B cell (primary cell): ENCODE measurements at regions not wholly inside any gene's neighbourhood (a gene's known extent, or its start where the extent isn't known, plus 50 kb on each side); places are given as distances from the start of the nearest gene placed in this dataset.

Experiments used
- ATAC-seq: fragments of 200-7000 bp; cut with Tn5 transposase; one replicate; pipeline ENCODE4 v1.10.0; 2021; ENCODE audit warnings: low read depth, mild to moderate bottlenecking, moderate number of reproducible peaks, moderate library complexity
- CTCF ChIA-PET: fragments of 350-600 bp; sonication (Branson Sonifier 250); formaldehyde crosslinking; loops from one replicate; lab custom pipeline; 2021; ENCODE audit warnings: antibody characterized with exemption, inconsistent platforms; lab: Charles Lee
- POLR2A ChIA-PET: fragments of 350-600 bp; sonication (Branson Sonifier 250); formaldehyde crosslinking; loops from one replicate; lab custom pipeline; 2021; ENCODE audit warnings: antibody characterized with exemption; lab: Charles Lee
- DNase-seq: peaks from one replicate; pipeline ENCODE4 v3.0.0; 2013
- H2AFZ ChIP-seq: 2 replicates; pipeline ENCODE4 v1.6.1; 2012; ENCODE audit warnings: mild to moderate bottlenecking, low read depth, low read length; ENCODE audit not compliant: insufficient read depth, poor library complexity, severe bottlenecking
- H3K27ac ChIP-seq, 2 donors: 1 replicate in 1 of 2; 2 replicates in 1 of 2; pipeline ENCODE4 v1.5.1; 2012 to 2013; ENCODE audit warnings: low read length in 2 of 2, mild to moderate bottlenecking in 2 of 2, moderate library complexity in 1 of 2
- H3K27me3 ChIP-seq, 4 experiments: fragments of 200-600 bp in 1 of 4; sonication (generic) in 1 of 4; replicated peaks in 1 of 4; 1 replicate in 2 of 4; 2 replicates in 2 of 4; pipeline versions ENCODE4 v1.6.1 to v1.7.0; 2013 to 2016; ENCODE audit warnings: low read length in 3 of 4, mild to moderate bottlenecking in 2 of 4, mixed read lengths in 1 of 4, moderate library complexity in 1 of 4; ENCODE audit not compliant: insufficient read depth in 4 of 4, control insufficient read depth in 3 of 4; ENCODE audit errors: control extremely low read depth in 1 of 4
- H3K36me3 ChIP-seq, 2 experiments: replicated peaks in 1 of 2; 1 replicate in 1 of 2; 2 replicates in 1 of 2; pipeline versions ENCODE4 v1.6.1 to v1.7.1; 2013; ENCODE audit warnings: low read length in 1 of 2; ENCODE audit not compliant: insufficient read depth in 2 of 2, control insufficient read depth in 1 of 2; ENCODE audit errors: control extremely low read depth in 1 of 2, extremely low read depth in 1 of 2
- H3K4me1 ChIP-seq, 2 donors: fragments of 200-600 bp in 1 of 2; sonication (generic) in 1 of 2; 1 replicate in 1 of 2; 2 replicates in 1 of 2; pipeline versions ENCODE4 v1.5.1 to v1.6.1; 2013 to 2017; ENCODE audit warnings: low read length in 2 of 2; ENCODE audit not compliant: control insufficient read depth in 2 of 2, insufficient read depth in 2 of 2
- H3K4me2 ChIP-seq: replicated peaks from 2 replicates; pipeline ENCODE3; 2012; ENCODE audit warnings: mild to moderate bottlenecking, low read depth, low read length; ENCODE audit not compliant: poor library complexity, severe bottlenecking
- H3K4me3 ChIP-seq, 5 experiments: fragments of 200-600 bp in 1 of 5; sonication (generic) in 1 of 5; 1 replicate in 3 of 5; 2 replicates in 2 of 5; pipeline versions ENCODE4 v1.5.1 to v1.7.0; 2011 to 2016; ENCODE audit warnings: low read length in 4 of 5, mild to moderate bottlenecking in 4 of 5, low read depth in 2 of 5, control low read depth in 1 of 5, moderate library complexity in 1 of 5; ENCODE audit not compliant: insufficient read depth in 1 of 5; ENCODE audit errors: control extremely low read depth in 1 of 5, extremely low read depth in 1 of 5
- H3K79me2 ChIP-seq: fragments of 200-600 bp; sonication (generic); one replicate; pipeline ENCODE4 v1.6.0; 2016; ENCODE audit warnings: low read length; ENCODE audit not compliant: control insufficient read depth, insufficient read depth
- H3K9ac ChIP-seq: fragments of 200-600 bp; sonication (generic); 2 replicates; pipeline ENCODE4 v1.6.1; 2017; ENCODE audit warnings: mild to moderate bottlenecking, low read length, moderate library complexity
- H3K9me3 ChIP-seq, 3 donors: one replicate each; pipeline versions ENCODE4 v1.6.1 to v1.7.1; 2013; ENCODE audit warnings: low read length in 2 of 3; ENCODE audit not compliant: control insufficient read depth in 2 of 3, insufficient read depth in 1 of 3; ENCODE audit errors: control extremely low read depth in 1 of 3
- H4K20me1 ChIP-seq: 2 replicates; pipeline ENCODE4 v1.6.0; 2012; ENCODE audit warnings: mild to moderate bottlenecking, low read length; ENCODE audit not compliant: insufficient read depth, control insufficient read depth, poor library complexity, severe bottlenecking
- H3K27ac Mint-ChIP-seq: one replicate; pipeline ENCODE4 v1.8.0; 2021; ENCODE audit warnings: mixed read lengths
- H3K27me3 Mint-ChIP-seq: one replicate; pipeline ENCODE4 v1.8.0; 2021; ENCODE audit warnings: mixed read lengths
- H3K4me1 Mint-ChIP-seq: one replicate; pipeline ENCODE4 v1.8.0; 2021; ENCODE audit warnings: mixed read lengths
- H3K4me3 Mint-ChIP-seq: one replicate; pipeline ENCODE4 v1.8.0; 2021; ENCODE audit warnings: mixed read lengths
- H3K9me3 Mint-ChIP-seq: one replicate; pipeline ENCODE4 v1.8.0; 2022; ENCODE audit warnings: mixed read lengths; ENCODE audit not compliant: insufficient read depth
- EZH2 ChIP-seq: IDR thresholded peaks from 2 replicates; pipeline ENCODE4 v1.6.1; 2012; ENCODE audit warnings: borderline replicate concordance, low read depth, mild to moderate bottlenecking, moderate library complexity, low read length; ENCODE audit not compliant: insufficient read depth, poor library complexity, severe bottlenecking
- intact Hi-C: fragments of 100-400 bp; cut with micrococcal nuclease; formaldehyde crosslinking; loops from one replicate; pipeline ENCODE4 v1.10.0; 2022
- TF ChIP-seq, protein P1 (sequence below): fragments of 200-600 bp; IDR thresholded peaks from one replicate; pipeline ENCODE4 v1.8.0; 2022; ENCODE audit warnings: antibody characterized with exemption, mild to moderate bottlenecking

DNA sequence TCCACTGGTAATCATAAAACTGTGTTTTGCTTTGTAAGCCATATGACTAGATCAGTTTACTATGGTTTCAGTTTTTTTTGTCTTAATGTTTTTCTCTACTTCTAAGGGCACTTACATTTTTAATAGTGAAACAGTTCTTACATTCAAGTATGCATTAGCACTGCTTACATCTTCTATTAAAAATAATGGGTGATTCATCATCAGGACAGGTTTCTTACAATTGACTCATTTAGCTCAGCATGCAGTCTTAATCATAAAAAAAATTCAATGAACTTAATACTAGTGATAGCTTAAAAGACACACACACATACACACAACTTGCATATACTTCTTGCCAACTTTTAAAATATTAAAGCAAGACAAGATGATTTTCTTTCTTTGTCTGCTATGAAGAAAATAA is 845.7 kb upstream of the USP15 start:
- ATAC-seq, result no peak
- TF ChIP-seq, protein P1, sequence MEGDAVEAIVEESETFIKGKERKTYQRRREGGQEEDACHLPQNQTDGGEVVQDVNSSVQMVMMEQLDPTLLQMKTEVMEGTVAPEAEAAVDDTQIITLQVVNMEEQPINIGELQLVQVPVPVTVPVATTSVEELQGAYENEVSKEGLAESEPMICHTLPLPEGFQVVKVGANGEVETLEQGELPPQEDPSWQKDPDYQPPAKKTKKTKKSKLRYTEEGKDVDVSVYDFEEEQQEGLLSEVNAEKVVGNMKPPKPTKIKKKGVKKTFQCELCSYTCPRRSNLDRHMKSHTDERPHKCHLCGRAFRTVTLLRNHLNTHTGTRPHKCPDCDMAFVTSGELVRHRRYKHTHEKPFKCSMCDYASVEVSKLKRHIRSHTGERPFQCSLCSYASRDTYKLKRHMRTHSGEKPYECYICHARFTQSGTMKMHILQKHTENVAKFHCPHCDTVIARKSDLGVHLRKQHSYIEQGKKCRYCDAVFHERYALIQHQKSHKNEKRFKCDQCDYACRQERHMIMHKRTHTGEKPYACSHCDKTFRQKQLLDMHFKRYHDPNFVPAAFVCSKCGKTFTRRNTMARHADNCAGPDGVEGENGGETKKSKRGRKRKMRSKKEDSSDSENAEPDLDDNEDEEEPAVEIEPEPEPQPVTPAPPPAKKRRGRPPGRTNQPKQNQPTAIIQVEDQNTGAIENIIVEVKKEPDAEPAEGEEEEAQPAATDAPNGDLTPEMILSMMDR, result no peak
- TF ChIP-seq EZH2, result no peak
- Histone ChIP-seq H3K79me2 (no peaks in the 10 kb centered on the region), H3K9me3 (peaks cover 0 to 5% (median under 1%) of the 10 kb centered on the region in 3 donors), H3K4me2 (no peak overlapping the region), H3K27ac (no peak overlapping the region), H4K20me1 (no peaks in the 10 kb centered on the region), H3K4me1 (no peaks in the 10 kb centered on the region), H2AFZ (no peak overlapping the region), H3K9ac (no peak overlapping the region), H3K4me3 (no peak overlapping the region), H3K27me3 (no peaks in the 10 kb centered on the region), H3K36me3 (no peaks in the 10 kb centered on the region)
- CTCF ChIA-PET, result no interaction called here
- no peaks in the 10 kb centered on the region for H3K27me3 Mint-ChIP-seq
- no peaks in the 10 kb centered on the region for H3K4me1 Mint-ChIP-seq
- POLR2A ChIA-PET, result no interaction called here
- intact Hi-C loops, result no loop called here
- H3K27ac Mint-ChIP-seq, result no peak overlapping the region
- no peaks in the 10 kb centered on the region for H3K9me3 Mint-ChIP-seq
- DNase-seq, result no peak
- no peak overlapping the region for H3K4me3 Mint-ChIP-seq

DNA sequence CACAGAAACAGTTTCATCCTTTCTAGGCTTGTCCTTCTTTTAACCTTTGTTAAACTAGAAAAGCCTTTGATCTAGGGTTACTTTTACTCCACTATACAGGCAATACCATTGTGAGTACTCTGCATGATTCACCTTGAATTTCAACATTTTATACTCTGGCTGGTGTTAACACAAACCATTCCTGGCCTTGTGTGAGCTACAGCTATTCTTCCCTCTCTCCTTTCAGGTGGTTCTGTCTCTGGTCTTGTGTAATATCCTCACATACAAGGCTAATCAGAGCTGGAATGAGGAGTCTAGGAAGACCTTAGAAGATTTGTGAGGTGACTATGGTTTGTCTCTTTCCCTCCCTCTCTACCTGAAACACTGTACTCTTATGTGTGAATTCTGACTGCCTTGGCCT is 837.4 kb upstream of the USP15 start:
- H3K9me3 Mint-ChIP-seq, result peaks cover 6% of the 10 kb centered on the region
- ATAC-seq (no peak), DNase-seq (no peak)
- H3K27me3 Mint-ChIP-seq, result no peaks in the 10 kb centered on the region
- Histone ChIP-seq H3K27ac (no peak overlapping the region), H4K20me1 (no peaks in the 10 kb centered on the region), H3K4me3 (no peak overlapping the region), H3K4me2 (no peak overlapping the region), H3K79me2 (no peaks in the 10 kb centered on the region), H3K27me3 (no peaks in the 10 kb centered on the region), H3K4me1 (no peaks in the 10 kb centered on the region), H3K36me3 (no peaks in the 10 kb centered on the region), H3K9ac (no peak overlapping the region), H3K9me3 (peaks cover 2 to 6% (median 3%) of the 10 kb centered on the region in 3 donors), H2AFZ (no peak overlapping the region)
- no peak for TF ChIP-seq EZH2
- TF ChIP-seq, protein P1, result no peak
- no peak overlapping the region for H3K27ac Mint-ChIP-seq
- POLR2A ChIA-PET, result no interaction called here
- intact Hi-C loops, result no loop called here
- H3K4me1 Mint-ChIP-seq, result no peaks in the 10 kb centered on the region
- H3K4me3 Mint-ChIP-seq, result no peak overlapping the region
- CTCF ChIA-PET, result no interaction called here
